GM18498 (cell line): ENCODE measurements at regions not wholly inside any gene's neighbourhood (a gene's known extent, or its start where the extent isn't known, plus 50 kb on each side); places are given as distances from the start of the nearest gene placed in this dataset.

Experiments
- ATAC-seq: cut with Tn5 transposase; IDR thresholded peaks from one replicate; pipeline ENCODE4 v1.9.1; 2021; ENCODE audit warnings: mild to moderate bottlenecking, moderate library complexity; ENCODE audit not compliant: unreplicated experiment

DNA sequence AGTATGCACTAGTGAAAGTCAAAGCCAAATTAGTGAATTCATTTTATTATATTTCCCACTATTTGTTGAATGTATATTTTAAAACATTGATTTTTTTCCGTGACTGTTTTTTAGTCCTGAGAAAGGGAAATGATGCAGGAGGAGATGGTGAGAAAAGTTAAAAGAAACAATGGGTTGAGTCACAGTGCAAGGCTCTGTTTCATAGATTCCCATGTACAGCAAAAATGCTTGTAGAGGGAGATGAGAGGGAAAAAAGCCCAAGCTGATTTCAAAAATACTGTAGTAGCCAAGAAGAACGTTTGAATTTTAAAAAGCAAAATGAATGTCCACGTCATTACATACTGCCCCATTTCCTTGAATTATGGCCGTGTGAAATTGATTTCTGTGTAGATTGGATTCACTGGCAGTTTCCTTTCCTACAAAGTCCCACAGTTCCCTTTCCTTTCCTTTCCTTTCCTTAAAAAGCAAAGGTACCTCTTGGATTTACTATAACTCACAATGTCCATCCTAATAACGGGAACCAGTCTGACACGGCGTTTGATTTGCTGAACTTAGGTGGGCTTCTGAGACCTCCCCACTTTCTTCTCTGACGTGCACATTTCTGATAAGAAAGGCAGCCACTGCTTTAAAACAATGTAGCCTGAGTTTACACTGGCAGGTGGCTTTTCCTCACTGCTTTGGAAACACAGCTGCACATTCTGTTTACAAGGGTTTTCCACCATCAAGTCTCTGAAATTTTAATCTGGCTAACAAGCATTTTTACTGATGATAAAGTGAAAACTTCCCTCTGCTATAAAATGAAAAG, 63.7 kb downstream of the SPCS3 start:
- ATAC-seq, result no peak

DNA sequence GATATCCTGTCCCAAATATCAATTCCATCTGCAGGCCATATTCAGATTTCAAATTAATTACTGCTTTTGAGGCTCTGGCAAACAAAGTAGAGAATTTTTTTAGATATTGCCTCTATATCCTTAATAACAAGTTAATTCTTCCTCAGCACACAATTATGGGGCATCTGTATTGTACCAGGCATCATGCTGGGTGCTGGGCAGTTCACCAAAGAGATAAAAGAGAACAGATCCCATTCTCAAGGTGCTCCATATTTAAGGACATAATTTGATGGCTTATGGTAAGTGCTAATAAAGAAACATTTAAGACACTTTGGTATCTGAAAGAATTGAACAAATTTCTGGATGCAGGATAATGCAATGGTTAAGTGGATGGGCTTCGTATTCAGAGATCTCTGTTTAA, 65.8 kb downstream of the SPCS3 start:
- no peak for ATAC-seq

DNA sequence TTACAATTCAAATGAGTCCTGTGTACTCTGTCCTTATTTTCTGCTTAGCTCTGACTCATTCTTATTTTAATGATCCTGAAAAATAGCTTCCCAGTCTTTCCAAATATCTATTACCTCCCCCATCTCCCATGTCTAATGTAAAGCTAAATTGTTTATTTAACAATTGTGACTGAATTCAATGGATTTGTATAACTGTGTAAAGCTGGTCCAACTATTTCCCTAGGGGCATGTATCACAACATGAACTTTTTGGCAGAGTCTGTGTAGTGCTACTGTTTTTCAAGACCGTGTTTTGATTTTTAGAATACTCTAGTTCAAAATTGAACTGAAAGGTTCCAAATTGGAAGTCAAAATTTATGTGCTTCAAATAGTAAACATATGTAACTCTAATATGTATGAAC, 67.8 kb downstream of the SPCS3 start:
- ATAC-seq, result no peak

DNA sequence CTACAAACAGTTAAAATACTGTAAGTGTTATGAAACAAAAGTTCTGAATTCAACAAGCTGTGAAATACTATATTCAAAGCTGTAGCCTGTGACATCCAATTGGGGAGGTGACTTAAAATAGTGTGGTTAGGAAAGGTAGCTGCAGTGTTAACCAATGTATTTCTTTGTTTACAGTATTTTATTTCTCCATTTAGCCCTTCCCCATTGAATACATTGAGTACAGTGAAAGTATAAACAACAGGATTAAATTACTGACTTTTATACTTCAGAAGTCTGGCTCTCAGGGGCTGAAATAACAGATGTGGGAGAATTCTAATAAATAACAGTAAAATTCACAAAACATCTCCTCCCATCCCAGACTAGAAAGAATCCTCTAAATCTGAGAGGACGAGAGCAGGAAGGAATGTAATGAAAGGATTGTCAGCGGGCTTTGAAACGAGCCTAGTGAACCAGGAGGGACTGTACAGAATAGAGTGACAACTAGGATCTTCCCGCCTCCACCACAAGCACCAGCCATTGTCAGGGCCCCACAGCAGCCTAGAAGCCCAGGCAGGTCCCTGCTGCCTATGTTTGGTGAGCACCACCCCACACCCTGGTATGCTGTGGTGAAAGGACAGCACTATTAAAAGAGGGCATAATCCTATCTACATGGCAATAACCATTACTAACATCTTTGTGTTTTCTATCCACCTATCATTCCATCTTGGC, 73.7 kb downstream of the SPCS3 start:
- no peak for ATAC-seq

DNA sequence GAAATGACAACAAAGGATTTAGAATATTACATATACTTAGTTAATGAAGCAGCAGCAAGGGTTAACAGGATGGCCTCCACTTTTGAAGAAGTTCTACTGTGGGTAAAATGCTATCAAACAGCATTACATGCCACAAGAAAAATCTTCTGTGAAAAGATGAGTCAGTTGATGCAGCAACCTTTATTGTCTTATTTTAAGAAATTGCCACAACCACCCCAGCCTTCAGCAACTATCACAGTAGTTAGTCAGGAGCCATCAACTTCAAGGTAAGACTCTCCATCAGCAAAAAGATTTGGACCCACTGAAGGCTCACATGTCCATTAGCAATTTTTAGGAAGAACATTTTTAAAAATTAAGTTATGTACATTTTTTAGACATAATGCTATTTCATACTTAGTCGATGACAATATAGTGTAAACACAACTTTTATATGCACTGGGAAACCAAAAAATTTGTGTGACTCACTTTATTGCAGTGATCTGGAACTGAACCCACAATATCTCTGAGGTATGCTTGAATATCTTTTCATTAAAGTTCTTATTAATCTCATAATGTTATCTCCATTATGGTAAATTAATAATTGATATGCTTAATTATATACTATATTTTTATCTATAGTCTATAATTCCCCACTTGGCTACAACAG, 81.2 kb downstream of the SPCS3 start:
- ATAC-seq, result no peak

- no peak for ATAC-seq
Observed at GRCh38 chr4:176404621-176405020, 84.9 kb downstream of the SPCS3 start.

DNA sequence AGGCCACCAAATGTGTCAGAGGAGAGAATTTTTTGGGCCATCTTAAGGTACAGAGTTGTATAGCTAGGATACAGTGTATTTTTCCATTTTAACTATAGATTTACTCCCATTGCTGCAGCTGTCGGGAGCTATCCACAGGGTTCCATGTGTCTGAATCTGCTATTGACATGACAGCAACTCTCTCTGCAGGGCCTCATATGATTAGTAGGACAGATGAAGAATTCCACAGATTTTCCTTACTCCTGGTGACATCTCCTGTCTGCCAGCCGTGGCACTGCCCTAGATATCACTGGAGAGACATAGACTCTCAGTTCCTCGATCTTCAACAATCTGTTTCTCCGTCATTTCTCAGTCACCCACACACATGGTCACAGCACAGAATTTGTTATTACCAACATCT, 86.5 kb downstream of the SPCS3 start:
- ATAC-seq, result no peak

- ATAC-seq, result no peak
Observed at GRCh38 chr4:176406736-176407135, 87.0 kb downstream of the SPCS3 start.

DNA sequence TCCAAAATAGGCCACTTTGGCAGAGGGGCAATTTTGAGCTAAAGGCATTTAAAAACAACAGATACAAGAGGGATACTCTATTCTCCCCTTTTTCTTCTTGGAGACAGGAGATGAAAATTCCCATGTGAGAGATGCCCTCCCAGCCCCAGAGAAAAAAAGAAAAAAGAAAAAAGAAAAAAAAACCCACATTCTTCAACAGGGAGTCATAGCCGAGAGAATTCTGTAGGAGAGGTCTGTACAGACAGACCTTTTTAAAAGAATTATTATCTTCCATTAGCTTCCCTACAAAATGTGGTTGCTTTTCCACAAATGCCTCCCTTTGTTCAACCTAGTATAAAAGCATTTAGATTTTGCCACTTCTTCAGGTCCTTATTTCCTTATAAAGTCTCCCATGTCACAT, 89.9 kb downstream of the SPCS3 start:
- ATAC-seq, result no peak

- ATAC-seq, result peak; percentile 90
Observed at GRCh38 chr4:176413171-176413570, 93.4 kb downstream of the SPCS3 start.

DNA sequence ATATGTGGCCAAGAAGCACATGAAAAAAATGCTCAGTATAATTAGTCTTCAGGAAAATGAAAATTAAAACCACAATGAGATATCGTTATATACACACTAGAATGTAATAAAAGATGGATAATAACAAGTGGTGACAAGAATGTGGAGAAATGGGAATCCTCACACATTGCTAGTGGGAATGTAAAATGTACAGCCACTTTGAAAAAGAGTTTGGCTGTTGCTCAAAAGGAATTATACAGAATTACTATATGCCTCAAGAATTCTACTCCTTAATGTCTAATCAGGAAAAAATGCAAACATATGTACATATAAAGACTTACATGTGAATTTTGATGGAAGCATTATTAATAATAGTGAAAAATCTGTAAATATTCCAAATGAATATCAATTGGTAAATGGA, 102.2 kb downstream of the SPCS3 start:
- no peak for ATAC-seq

DNA sequence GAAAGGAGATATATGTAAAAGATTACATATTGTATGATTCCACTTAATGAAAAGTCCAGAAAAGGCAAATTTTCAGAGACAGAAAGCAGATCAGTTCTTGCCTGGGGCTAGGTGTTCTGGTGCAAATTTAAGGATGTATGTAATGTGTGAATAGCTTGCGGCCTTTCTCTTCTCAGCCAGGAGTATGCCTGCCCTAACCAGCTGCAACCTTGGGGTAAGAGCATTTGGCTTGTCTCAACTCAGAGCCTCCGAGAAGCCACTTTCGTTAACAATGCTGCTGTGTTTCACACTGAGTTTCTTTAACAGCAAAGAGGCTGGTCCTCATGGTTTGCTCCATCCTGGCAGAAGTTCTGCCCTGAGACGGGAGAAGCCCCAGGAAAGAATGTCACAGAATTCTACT, 102.7 kb downstream of the SPCS3 start:
- ATAC-seq, result no peak

DNA sequence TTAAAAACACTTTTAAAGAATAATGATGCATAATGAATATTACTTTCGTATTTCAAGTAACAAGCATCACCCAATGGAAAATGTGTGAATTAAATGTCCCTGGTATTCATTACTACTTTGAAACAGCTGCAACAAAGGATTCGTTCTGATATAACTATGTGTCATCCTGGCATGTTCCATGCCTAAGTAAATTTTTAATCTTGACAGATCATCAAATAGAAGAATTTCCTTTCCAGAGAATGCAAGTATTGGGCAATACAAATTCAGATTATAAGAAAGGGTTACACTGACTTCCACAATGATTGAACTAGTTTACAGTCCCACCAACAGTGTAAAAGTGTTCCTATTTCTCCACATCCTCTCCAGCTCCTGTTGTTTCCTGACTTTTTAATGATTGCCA, 105.3 kb downstream of the SPCS3 start:
- no peak for ATAC-seq

- no peak for ATAC-seq
Observed at GRCh38 chr4:176432811-176433540, 113.2 kb downstream of the SPCS3 start.

- no peak for ATAC-seq
Observed at GRCh38 chr4:176433983-176434382, 114.2 kb downstream of the SPCS3 start.

DNA sequence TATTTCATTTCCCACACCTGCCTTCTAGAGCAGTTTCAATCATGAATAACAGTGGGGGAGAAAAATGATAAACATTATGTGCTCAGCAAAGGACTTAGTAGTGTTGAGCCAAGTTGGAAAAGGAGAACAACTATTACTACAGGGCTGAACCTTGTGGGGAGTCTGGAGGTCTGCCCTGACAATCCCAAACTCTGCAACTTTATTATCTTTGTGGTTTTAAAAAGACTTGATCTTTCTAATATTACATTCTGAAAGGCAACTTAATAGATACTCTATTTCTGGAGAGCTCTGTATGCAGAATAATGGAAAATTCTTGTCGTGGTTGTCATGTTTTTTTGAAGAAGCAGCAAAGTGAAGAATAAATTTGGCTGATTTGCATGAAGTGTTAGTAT, 116.1 kb downstream of the SPCS3 start:
- ATAC-seq, result no peak

DNA sequence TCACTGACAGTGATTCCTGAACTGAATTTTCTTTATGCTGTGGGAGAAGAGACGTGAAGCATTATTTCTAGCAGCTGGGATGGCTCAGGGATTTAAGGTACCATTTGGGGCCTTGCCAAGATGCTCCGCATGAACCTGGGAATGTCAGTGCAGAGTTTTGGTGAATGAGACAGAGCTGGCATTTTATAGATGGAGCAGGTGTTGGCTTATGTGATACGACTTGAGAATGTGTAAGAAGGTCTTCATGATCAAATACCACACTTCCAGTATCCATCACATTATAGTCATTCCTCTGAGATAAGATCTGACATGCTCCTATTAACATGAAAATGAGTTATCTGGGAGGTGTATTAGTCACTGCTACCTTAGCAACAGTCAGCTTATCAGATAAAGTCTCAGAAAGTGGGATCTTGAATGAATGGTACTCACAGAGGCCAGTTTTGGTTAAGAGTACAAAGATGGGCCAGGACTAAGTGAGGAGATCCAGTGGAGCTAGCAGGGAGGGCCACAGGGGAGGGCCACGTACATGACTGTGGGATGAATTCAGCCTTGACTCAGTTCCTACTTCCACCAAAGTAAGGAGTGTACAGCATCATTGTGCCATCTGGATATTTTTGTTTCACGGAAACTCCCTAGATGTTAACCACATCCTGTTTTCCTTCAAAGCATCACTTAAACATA, 116.7 kb downstream of the SPCS3 start:
- peak; percentile 66 for ATAC-seq

DNA sequence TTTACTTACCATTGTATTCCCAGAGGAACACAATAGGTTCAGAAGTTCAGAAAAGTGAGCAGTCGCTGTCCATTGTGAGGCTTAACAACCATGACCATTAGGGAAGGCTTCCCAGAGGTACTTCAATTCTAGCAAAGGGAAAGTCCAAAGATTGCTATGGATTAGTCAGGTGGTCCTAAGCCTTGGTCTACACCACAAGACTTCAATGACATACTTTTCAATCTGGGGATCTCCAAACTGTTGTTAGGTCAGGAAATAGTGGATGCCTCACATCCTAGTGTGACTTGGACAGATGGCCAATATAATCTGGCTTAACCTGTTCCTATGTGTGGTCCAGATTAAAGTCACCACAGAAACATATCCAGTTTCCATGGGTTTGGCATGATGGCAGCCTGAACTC, 118.0 kb downstream of the SPCS3 start:
- no peak for ATAC-seq

- no peak for ATAC-seq
Observed at GRCh38 chr4:176438401-176438800, 118.6 kb downstream of the SPCS3 start.

DNA sequence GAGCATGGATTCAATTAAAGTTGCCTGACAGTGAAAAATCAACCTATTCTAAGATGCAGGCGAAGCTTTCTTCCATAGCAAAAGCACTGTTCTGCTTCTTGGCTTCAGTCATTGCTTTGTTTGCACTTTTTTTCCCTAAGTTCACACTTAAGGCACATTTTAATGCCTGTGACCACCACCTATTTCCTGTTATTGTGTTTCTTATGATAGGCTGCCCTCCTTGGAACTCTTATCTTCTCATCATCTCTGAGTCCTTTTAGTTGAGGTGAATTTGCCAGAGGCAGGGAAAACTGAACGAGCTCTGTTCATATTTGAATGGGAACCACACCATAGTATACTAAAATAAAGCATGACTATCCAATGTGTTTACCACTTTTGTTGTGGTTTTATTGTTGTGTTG, 119.8 kb downstream of the SPCS3 start:
- no peak for ATAC-seq

GRCh38 chr4:176440698-176441097, 120.9 kb downstream of the SPCS3 start:
- no peak for ATAC-seq
